H1 (cell line): ENCODE measurements at regions not wholly inside any gene's neighbourhood (a gene's known extent, or its start where the extent isn't known, plus 50 kb on each side); places are given as distances from the start of the nearest gene placed in this dataset.

Experiments
- CREB1 ChIP-seq: IDR thresholded peaks from 2 replicates; pipeline ENCODE4 v1.6.1; 2012; ENCODE audit warnings: inconsistent platforms
- CTCF ChIP-seq, 3 experiments: IDR thresholded peaks; 1 replicate in 2 of 3; 2 replicates in 1 of 3; pipeline versions ENCODE4 v1.5.1 to v1.6.1; 2011; ENCODE audit warnings: low read length in 3 of 3, mild to moderate bottlenecking in 3 of 3, inconsistent platforms in 2 of 3, low read depth in 1 of 3, moderate library complexity in 1 of 3; ENCODE audit not compliant: insufficient read depth in 1 of 3; ENCODE audit errors: control extremely low read depth in 1 of 3
- EP300 ChIP-seq, 2 experiments: IDR thresholded peaks; 1 replicate in 1 of 2; 2 replicates in 1 of 2; pipeline ENCODE4 v1.6.1; 2011 to 2012; ENCODE audit warnings: low read depth in 2 of 2, low read length in 2 of 2, mild to moderate bottlenecking in 2 of 2, borderline replicate concordance in 1 of 2, inconsistent platforms in 1 of 2, moderate library complexity in 1 of 2
- EZH2 ChIP-seq: fragments of 200-600 bp; sonication (generic); IDR thresholded peaks from 2 replicates; pipeline ENCODE4 v1.7.1; 2012; ENCODE audit warnings: low read depth, mild to moderate bottlenecking, moderate library complexity, low read length, inconsistent platforms; ENCODE audit not compliant: severe bottlenecking
- POLR2A ChIP-seq, 2 experiments: IDR thresholded peaks; 1 replicate in 1 of 2; 2 replicates in 1 of 2; pipeline ENCODE4 v1.6.1; 2011; ENCODE audit warnings: low read depth in 2 of 2, low read length in 2 of 2, mild to moderate bottlenecking in 2 of 2; ENCODE audit errors: control extremely low read depth in 1 of 2
- POLR2AphosphoS5 ChIP-seq: IDR thresholded peaks from 2 replicates; pipeline ENCODE4 v1.6.1; 2011; ENCODE audit warnings: low read depth, low read length
- RBBP5 ChIP-seq: IDR thresholded peaks from 2 replicates; pipeline ENCODE4 v1.7.1; 2012; ENCODE audit warnings: low read depth, mild to moderate bottlenecking, inconsistent platforms, low read length, moderate library complexity, borderline replicate concordance
- SP1 ChIP-seq: IDR thresholded peaks from 2 replicates; pipeline ENCODE4 v1.6.1; 2011; ENCODE audit warnings: low read depth, low read length
- TAF1 ChIP-seq: IDR thresholded peaks from 2 replicates; pipeline ENCODE4 v1.6.1; 2011; ENCODE audit warnings: mild to moderate bottlenecking, low read depth, low read length
- ZNF274 ChIP-seq: IDR thresholded peaks from 2 replicates; pipeline ENCODE4 v1.7.0; 2012; ENCODE audit warnings: low read length, borderline replicate concordance; ENCODE audit errors: extremely low read depth
- TF ChIP-seq, protein P1 (sequence below): IDR thresholded peaks from 2 replicates; pipeline ENCODE4 v1.6.1; 2012; ENCODE audit warnings: inconsistent platforms

DNA sequence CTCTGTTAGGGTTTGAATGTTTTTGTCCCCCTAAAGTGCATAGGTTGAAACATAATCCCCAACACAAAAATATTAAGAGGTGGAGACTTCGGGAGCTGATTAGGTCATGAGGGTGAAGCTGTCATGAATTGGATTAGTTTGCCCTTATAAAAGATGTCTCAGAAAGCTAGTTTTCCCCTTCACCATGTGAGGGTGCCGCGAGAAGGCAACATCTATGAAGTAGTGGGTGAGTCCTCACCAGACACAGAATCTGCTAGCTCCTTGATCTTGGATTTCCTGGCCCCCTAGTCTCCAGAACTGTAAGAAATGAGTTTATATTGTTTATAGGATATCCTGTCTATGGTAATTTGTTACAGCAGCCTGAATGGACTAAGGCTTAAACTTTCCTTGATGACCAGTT, 301.5 kb upstream of the ATP2B1 start:
- TF ChIP-seq POLR2A (IDR thresholded peaks at IDR 0.05; ENCODE audit: control extremely low read depth in 1 of 2, low read depth in 2 of 2, low read length in 2 of 2) (no peak), EZH2 (no peak), CTCF (IDR thresholded peaks at IDR 0.05; ENCODE audit: control extremely low read depth in 1 of 3, insufficient read depth in 1 of 3, low read depth in 1 of 3, low read length in 3 of 3) (peak in 1 of 3 experiments; percentile 16; a peak in 1 of 4 replicates), RBBP5 (no peak), TAF1 (no peak), ZNF274 (no peak), EP300 (IDR thresholded peaks at IDR 0.05; ENCODE audit: borderline replicate concordance in 1 of 2, low read depth in 2 of 2, low read length in 2 of 2) (no peak), POLR2AphosphoS5 (no peak), SP1 (no peak), CREB1 (no peak)
- TF ChIP-seq, protein P1, sequence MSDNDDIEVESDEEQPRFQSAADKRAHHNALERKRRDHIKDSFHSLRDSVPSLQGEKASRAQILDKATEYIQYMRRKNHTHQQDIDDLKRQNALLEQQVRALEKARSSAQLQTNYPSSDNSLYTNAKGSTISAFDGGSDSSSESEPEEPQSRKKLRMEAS, result no peak
